ENCODE measurements at regions not wholly inside any gene's neighbourhood (a gene's known extent, or its start where the extent isn't known, plus 50 kb on each side); places are given as distances from the start of the nearest gene placed in this dataset.

DNA sequence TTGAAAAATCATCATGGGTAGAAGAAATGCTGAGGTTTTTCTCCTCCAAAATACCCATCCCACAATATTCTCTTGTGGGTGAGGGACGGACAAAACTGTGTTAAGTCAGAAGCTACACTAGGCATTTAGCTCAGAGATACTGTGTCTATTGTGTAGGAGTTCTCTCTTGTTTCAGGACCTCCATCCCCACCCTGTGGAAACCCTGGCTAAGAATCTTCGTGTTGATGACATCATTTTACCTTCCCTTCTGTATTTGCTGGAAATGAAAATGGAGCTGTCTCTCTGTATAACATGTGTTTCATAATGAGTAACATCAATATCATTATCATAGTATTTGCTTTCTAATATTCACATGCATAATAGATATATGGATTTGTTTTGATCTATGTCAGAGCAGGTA is 1193.0 kb upstream of the CITED2 start:
- no peak for TF ChIP-seq POLR2A (IDR thresholded peaks at IDR 0.05)
- TF ChIP-seq, protein P1, sequence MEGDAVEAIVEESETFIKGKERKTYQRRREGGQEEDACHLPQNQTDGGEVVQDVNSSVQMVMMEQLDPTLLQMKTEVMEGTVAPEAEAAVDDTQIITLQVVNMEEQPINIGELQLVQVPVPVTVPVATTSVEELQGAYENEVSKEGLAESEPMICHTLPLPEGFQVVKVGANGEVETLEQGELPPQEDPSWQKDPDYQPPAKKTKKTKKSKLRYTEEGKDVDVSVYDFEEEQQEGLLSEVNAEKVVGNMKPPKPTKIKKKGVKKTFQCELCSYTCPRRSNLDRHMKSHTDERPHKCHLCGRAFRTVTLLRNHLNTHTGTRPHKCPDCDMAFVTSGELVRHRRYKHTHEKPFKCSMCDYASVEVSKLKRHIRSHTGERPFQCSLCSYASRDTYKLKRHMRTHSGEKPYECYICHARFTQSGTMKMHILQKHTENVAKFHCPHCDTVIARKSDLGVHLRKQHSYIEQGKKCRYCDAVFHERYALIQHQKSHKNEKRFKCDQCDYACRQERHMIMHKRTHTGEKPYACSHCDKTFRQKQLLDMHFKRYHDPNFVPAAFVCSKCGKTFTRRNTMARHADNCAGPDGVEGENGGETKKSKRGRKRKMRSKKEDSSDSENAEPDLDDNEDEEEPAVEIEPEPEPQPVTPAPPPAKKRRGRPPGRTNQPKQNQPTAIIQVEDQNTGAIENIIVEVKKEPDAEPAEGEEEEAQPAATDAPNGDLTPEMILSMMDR (IDR thresholded peaks at IDR 0.05), result no peak
